PFSK-1 (cell line): ENCODE measurements at regions not wholly inside any gene's neighbourhood (a gene's known extent, or its start where the extent isn't known, plus 50 kb on each side); places are given as distances from the start of the nearest gene placed in this dataset.

Source experiments
- FOXP2 ChIP-seq: optimal IDR thresholded peaks from 2 replicates; pipeline ENCODE3; 2011; ENCODE audit warnings: borderline replicate concordance, control low read depth, inconsistent platforms; ENCODE audit not compliant: insufficient read depth; ENCODE audit errors: extremely low read length, extremely low read depth
- POLR2AphosphoS5 ChIP-seq: IDR thresholded peaks from 2 replicates; pipeline ENCODE4 v1.6.1; 2012; ENCODE audit warnings: low read depth, mild to moderate bottlenecking, control low read depth, low read length, moderate library complexity
- SIN3A ChIP-seq: IDR thresholded peaks from 2 replicates; pipeline ENCODE4 v1.6.1; 2012; ENCODE audit warnings: mild to moderate bottlenecking, low read length, moderate library complexity, borderline replicate concordance; ENCODE audit not compliant: insufficient read depth
- TAF1 ChIP-seq: IDR thresholded peaks from 2 replicates; pipeline ENCODE4 v1.6.1; 2012; ENCODE audit warnings: low read length, control low read depth, borderline replicate concordance; ENCODE audit not compliant: insufficient read depth
- TF ChIP-seq, protein P1 (sequence below), 2 experiments: IDR thresholded peaks; 2 replicates each; pipeline versions ENCODE4 v1.6.1 to v1.8.0; 2011 to 2012; ENCODE audit warnings: low read depth in 2 of 2, low read length in 2 of 2, control low read depth in 1 of 2, inconsistent platforms in 1 of 2, mild to moderate bottlenecking in 1 of 2, moderate library complexity in 1 of 2; ENCODE audit not compliant: insufficient read depth in 1 of 2

DNA sequence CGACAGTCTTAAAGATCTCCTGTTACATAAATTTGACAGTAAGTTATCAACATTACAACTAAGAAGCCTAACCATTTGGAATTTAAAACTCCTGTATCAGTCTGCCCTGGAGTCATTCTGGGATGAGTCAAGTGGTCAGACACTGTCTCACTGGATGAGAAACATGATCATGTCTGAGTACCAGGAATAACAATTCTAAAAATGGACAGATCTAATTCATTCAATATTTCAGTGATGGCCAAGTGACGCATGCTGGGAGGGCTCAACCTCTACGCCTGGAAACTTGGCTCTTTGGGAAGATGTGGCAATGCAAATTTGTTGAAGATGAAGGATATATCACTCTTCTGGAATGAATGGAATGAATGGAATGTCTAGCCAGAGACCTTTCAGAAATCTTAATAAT is 1427.2 kb downstream of the STIM2 start:
- TF ChIP-seq, protein P1, sequence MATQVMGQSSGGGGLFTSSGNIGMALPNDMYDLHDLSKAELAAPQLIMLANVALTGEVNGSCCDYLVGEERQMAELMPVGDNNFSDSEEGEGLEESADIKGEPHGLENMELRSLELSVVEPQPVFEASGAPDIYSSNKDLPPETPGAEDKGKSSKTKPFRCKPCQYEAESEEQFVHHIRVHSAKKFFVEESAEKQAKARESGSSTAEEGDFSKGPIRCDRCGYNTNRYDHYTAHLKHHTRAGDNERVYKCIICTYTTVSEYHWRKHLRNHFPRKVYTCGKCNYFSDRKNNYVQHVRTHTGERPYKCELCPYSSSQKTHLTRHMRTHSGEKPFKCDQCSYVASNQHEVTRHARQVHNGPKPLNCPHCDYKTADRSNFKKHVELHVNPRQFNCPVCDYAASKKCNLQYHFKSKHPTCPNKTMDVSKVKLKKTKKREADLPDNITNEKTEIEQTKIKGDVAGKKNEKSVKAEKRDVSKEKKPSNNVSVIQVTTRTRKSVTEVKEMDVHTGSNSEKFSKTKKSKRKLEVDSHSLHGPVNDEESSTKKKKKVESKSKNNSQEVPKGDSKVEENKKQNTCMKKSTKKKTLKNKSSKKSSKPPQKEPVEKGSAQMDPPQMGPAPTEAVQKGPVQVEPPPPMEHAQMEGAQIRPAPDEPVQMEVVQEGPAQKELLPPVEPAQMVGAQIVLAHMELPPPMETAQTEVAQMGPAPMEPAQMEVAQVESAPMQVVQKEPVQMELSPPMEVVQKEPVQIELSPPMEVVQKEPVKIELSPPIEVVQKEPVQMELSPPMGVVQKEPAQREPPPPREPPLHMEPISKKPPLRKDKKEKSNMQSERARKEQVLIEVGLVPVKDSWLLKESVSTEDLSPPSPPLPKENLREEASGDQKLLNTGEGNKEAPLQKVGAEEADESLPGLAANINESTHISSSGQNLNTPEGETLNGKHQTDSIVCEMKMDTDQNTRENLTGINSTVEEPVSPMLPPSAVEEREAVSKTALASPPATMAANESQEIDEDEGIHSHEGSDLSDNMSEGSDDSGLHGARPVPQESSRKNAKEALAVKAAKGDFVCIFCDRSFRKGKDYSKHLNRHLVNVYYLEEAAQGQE (IDR thresholded peaks at IDR 0.05; ENCODE audit: insufficient read depth in 1 of 2, low read depth in 2 of 2, low read length in 2 of 2), result no peak
- no peak for TF ChIP-seq POLR2AphosphoS5

DNA sequence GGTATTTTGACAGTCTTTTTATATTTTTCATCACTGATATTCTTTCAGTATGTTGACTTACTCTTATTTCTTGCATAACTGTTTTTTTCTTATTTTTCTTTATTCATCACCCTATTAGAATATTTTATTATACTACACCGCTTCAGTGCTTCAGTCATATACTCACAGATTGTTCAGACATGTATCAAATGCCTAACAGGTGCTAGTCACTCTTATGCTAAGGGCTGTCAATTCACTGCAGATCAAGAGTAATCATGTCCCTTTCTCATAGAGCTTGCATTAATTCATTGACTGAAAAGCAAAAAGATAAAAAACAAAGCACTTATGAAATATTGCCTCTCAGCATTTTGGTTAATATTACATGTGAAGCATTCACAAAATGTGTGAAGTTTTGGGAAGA is 1435.6 kb downstream of the STIM2 start:
- TF ChIP-seq SIN3A (no peak), POLR2AphosphoS5 (no peak), FOXP2 (no peak), TAF1 (no peak)
- TF ChIP-seq, protein P1 (IDR thresholded peaks at IDR 0.05; ENCODE audit: insufficient read depth in 1 of 2, low read depth in 2 of 2, low read length in 2 of 2), result no peak

DNA sequence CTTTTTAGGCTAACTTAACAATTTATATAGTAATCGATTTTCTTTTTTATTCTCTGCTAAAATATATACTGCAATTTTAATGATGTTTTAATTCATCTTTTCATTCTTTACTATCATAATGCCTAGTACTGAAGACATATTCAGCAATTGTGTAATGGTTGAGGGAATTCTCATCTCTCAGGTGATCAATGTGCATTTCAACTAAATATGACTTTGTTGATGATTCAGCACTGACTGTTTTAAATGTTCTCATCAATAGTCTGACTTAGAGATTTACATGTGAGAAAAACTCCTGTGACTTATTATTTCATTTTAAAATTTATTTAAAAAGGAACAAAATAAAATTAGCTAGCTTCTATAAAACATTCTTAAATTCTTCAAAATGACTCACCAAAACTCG is 1450.3 kb downstream of the STIM2 start:
- TF ChIP-seq FOXP2 (no peak), SIN3A (no peak), POLR2AphosphoS5 (no peak), TAF1 (no peak)
- TF ChIP-seq, protein P1 (IDR thresholded peaks at IDR 0.05; ENCODE audit: insufficient read depth in 1 of 2, low read depth in 2 of 2, low read length in 2 of 2), result no peak

DNA sequence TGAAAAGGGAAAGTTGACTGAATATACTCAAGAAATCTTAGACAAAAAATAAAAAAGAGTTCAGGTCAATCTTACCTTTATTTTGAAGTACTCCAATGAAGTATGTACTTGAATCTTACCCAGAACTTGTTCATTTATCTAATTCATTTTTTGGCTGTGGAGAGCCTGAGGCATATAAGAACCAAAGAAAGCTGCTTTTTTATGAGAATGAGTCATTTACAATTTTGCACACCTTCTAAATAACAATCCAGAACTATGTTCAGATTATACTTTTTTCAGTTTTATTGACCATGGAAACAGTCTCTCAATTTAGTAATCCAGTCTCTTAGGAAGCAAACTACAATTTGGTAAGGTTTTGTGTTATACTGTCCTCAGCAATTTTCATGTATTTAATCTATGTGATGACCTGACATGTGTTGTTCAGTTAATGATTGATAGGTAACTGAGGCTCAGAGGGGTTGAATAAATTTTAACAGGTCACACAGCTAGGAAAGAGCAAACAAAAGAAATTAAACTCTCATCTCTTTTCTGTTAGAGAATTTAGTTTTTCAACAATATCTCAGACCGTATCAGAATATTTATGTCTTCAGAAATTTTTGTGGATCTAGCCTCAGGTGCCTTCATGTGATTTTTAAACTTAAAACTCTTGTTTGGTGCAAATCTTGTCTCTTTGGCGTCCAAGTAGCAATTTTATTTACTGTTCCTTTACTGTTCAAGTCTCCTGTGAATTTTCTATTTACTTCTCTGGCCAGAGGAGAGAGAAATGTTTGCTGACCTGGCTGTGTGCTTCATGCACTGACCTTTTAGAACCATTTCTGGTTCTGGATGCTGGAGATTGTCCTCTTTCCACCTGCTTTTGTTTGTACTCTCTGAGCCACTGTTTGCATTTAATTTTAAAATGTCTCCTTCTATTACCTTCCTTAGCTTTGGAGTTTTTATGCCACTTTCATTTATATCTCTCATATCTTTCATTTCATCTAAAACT is 1453.4 kb downstream of the STIM2 start:
- TF ChIP-seq, protein P1 (IDR thresholded peaks at IDR 0.05; ENCODE audit: insufficient read depth in 1 of 2, low read depth in 2 of 2, low read length in 2 of 2), result no peak
- no peak for TF ChIP-seq POLR2AphosphoS5
- no peak for TF ChIP-seq TAF1
- no peak for TF ChIP-seq FOXP2
- no peak for TF ChIP-seq SIN3A

DNA sequence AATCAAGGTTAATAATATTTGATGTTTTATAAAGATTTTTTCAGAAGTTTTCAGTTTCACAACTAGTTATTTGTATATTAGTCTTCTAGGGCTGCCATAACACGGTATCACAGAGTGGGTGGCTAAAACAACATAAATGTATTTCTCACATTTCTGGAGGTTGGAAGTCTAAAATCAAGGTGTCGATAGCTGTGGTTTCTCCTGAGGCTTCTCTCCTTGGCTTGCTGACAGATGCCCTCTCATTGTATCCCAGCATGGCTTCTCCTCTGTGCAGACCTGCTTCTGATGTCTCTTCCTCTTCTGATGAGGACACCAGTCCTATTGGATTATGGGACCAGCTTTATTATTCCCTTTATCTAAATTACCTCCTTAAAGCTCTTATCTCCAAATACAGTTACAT is 1456.6 kb downstream of the STIM2 start:
- TF ChIP-seq FOXP2, result no peak
- TF ChIP-seq SIN3A, result no peak
- no peak for TF ChIP-seq TAF1
- TF ChIP-seq, protein P1 (IDR thresholded peaks at IDR 0.05; ENCODE audit: insufficient read depth in 1 of 2, low read depth in 2 of 2, low read length in 2 of 2), result no peak
- TF ChIP-seq POLR2AphosphoS5, result no peak
